WTC11 (cell line): ENCODE measurements at regions not wholly inside any gene's neighbourhood (a gene's known extent, or its start where the extent isn't known, plus 50 kb on each side); places are given as distances from the start of the nearest gene placed in this dataset.

Source experiments
- ATAC-seq: fragments of 200-7000 bp; cut with Tn5 transposase; 2 replicates; pipeline ENCODE4 v1.10.0; 2021; ENCODE audit warnings: mild to moderate bottlenecking, moderate library complexity
- CTCF ChIA-PET: fragments of 300-600 bp; sonication (Branson Sonifier 250); formaldehyde crosslinking; loops from one replicate; lab custom pipeline; 2021; ENCODE audit warnings: antibody characterized with exemption; lab: Charles Lee
- POLR2A ChIA-PET: fragments of 350-600 bp; sonication (Branson Sonifier 250); formaldehyde crosslinking; loops from one replicate; lab custom pipeline; 2021; ENCODE audit warnings: antibody characterized with exemption; lab: Charles Lee
- DNase-seq: peaks from one replicate; pipeline ENCODE4 v3.0.0; 2021; ENCODE audit warnings: low spot score
- H3K27ac Mint-ChIP-seq: 2 replicates; pipeline ENCODE4 v1.8.0; 2021; ENCODE audit warnings: mixed read lengths
- H3K27me3 Mint-ChIP-seq: 2 replicates; pipeline ENCODE4 v1.8.0; 2021; ENCODE audit warnings: low read depth, mild to moderate bottlenecking, moderate library complexity, mixed read lengths
- H3K36me3 Mint-ChIP-seq: 2 replicates; pipeline ENCODE4 v1.8.0; 2021; ENCODE audit warnings: mixed read lengths
- H3K4me1 Mint-ChIP-seq: 2 replicates; pipeline ENCODE4 v1.8.0; 2022; ENCODE audit warnings: mixed read lengths
- H3K4me3 Mint-ChIP-seq: 2 replicates; pipeline ENCODE4 v1.8.0; 2021; ENCODE audit warnings: mild to moderate bottlenecking, moderate library complexity, mixed read lengths
- H3K9me3 Mint-ChIP-seq: 2 replicates; pipeline ENCODE4 v1.8.0; 2021; ENCODE audit warnings: mixed read lengths
- ATF6 ChIP-seq: sonication (generic); formaldehyde crosslinking; IDR thresholded peaks from 2 replicates; pipeline ENCODE4 v1.8.1; 2023; ENCODE audit warnings: mild to moderate bottlenecking, missing genetic modification reagents
- ELF4 ChIP-seq: sonication (generic); formaldehyde crosslinking; IDR thresholded peaks from 2 replicates; pipeline ENCODE4 v1.8.1; 2022; ENCODE audit warnings: low read depth, mild to moderate bottlenecking, moderate library complexity, missing genetic modification reagents
- ESRRA ChIP-seq: sonication (generic); formaldehyde crosslinking; IDR thresholded peaks from 2 replicates; pipeline ENCODE4 v1.8.1; 2022; ENCODE audit warnings: mild to moderate bottlenecking, missing genetic modification reagents, borderline replicate concordance
- ETV6 ChIP-seq: sonication (generic); formaldehyde crosslinking; IDR thresholded peaks from 2 replicates; pipeline ENCODE4 v1.8.1; 2022; ENCODE audit warnings: mild to moderate bottlenecking, missing genetic modification reagents
- GRHL2 ChIP-seq: fragments of 250-450 bp; sonication (Bioruptor Pico); IDR thresholded peaks from 2 replicates; pipeline ENCODE4 v1.8.0; 2022; ENCODE audit warnings: mild to moderate bottlenecking, moderate library complexity; ENCODE audit not compliant: insufficient replicate concordance, severe bottlenecking
- NR2C2 ChIP-seq: sonication (generic); formaldehyde crosslinking; IDR thresholded peaks from 2 replicates; pipeline ENCODE4 v1.8.0; 2022; ENCODE audit warnings: mild to moderate bottlenecking, missing genetic modification reagents
- PREB ChIP-seq: sonication (generic); formaldehyde crosslinking; IDR thresholded peaks from 2 replicates; pipeline ENCODE4 v1.8.1; 2022; ENCODE audit warnings: mild to moderate bottlenecking, missing genetic modification reagents, moderate library complexity, borderline replicate concordance
- RORB ChIP-seq: fragments of 250-450 bp; sonication (Bioruptor Pico); IDR thresholded peaks from 2 replicates; pipeline ENCODE4 v1.9.0; 2021; ENCODE audit warnings: mild to moderate bottlenecking
- SMAD3 ChIP-seq: sonication (generic); formaldehyde crosslinking; IDR thresholded peaks from 2 replicates; pipeline ENCODE4 v1.8.0; 2022; ENCODE audit warnings: missing genetic modification reagents, mild to moderate bottlenecking, borderline replicate concordance
- SMAD4 ChIP-seq: sonication (generic); formaldehyde crosslinking; IDR thresholded peaks from 2 replicates; pipeline ENCODE4 v1.8.0; 2022; ENCODE audit warnings: mild to moderate bottlenecking, missing genetic modification reagents
- SP1 ChIP-seq: sonication (generic); formaldehyde crosslinking; conservative IDR thresholded peaks from 2 replicates; pipeline ENCODE4 v1.8.1; 2022; ENCODE audit warnings: missing genetic modification reagents
- STAT6 ChIP-seq: sonication (generic); formaldehyde crosslinking; conservative IDR thresholded peaks from 2 replicates; pipeline ENCODE4 v1.8.1; 2023; ENCODE audit warnings: mild to moderate bottlenecking, low read depth, missing genetic modification reagents, moderate library complexity
- ZBTB43 ChIP-seq: sonication (generic); formaldehyde crosslinking; IDR thresholded peaks from 2 replicates; pipeline ENCODE4 v1.8.1; 2023; ENCODE audit warnings: mild to moderate bottlenecking, missing genetic modification reagents
- ZNF396 ChIP-seq: fragments of 250-450 bp; sonication (Bioruptor Pico); IDR thresholded peaks from 2 replicates; pipeline ENCODE4 v1.8.0; 2021; ENCODE audit warnings: mild to moderate bottlenecking, moderate library complexity, borderline replicate concordance
- ZNF425 ChIP-seq: fragments of 250-450 bp; sonication (Bioruptor Pico); conservative IDR thresholded peaks from 2 replicates; pipeline ENCODE4 v1.9.0; 2021; ENCODE audit warnings: mild to moderate bottlenecking
- ZNF532 ChIP-seq: fragments of 250-450 bp; sonication (Bioruptor Pico); IDR thresholded peaks from 2 replicates; pipeline ENCODE4 v1.9.0; 2021; ENCODE audit warnings: mild to moderate bottlenecking, borderline replicate concordance

GRCh38 chr16:77663711-77664110 is 58.6 kb upstream of the NUDT7 start:
- TF ChIP-seq SMAD3 (CRISPR knock-in tag): no peak
- TF ChIP-seq SP1 (CRISPR knock-in tag): no peak
- TF ChIP-seq ZNF396: no peak
- no peak for TF ChIP-seq STAT6 (CRISPR knock-in tag)
- Mint-ChIP-seq H3K27ac (no peak overlapping the region), H3K4me1 (peaks cover 6% of the 10 kb centered on the region), H3K27me3 (no peaks in the 10 kb centered on the region), H3K4me3 (no peak overlapping the region), H3K36me3 (0 out of 2 replicates have a peak, but pooled peaks cover 2% of the 10 kb centered on the region), H3K9me3 (peaks cover 16% of the 10 kb centered on the region)
- DNase-seq (no peak), ATAC-seq (no peak)
- POLR2A ChIA-PET: no interaction called here
- CTCF ChIA-PET: no interaction called here

- no peak overlapping the region for H3K4me3 Mint-ChIP-seq
- no peaks in the 10 kb centered on the region for H3K4me1 Mint-ChIP-seq
Measured at GRCh38 chr16:77666771-77667170, 55.5 kb upstream of the NUDT7 start.

More at GRCh38 chr16:77666771-77667170, 55.5 kb upstream of the NUDT7 start:
- ATAC-seq: no peak
- TF ChIP-seq ZBTB43 (CRISPR knock-in tag): no peak
- TF ChIP-seq NR2C2: no peak
- TF ChIP-seq RORB (CRISPR knock-in tag): no peak
- no peak for TF ChIP-seq PREB
- TF ChIP-seq ZNF532 (CRISPR knock-in tag): no peak
- TF ChIP-seq ETV6 (CRISPR knock-in tag): no peak
- no peak for TF ChIP-seq SMAD4 (CRISPR knock-in tag)
- no peak for TF ChIP-seq GRHL2 (CRISPR knock-in tag)
- no peak for TF ChIP-seq ATF6 (CRISPR knock-in tag)
- TF ChIP-seq ESRRA: no peak
- TF ChIP-seq ZNF425 (CRISPR knock-in tag): no peak
- no peak for TF ChIP-seq ELF4 (CRISPR knock-in tag)
- Mint-ChIP-seq H3K9me3 (peaks cover 16% of the 10 kb centered on the region), H3K27me3 (no peaks in the 10 kb centered on the region), H3K36me3 (0 out of 2 replicates have a peak, but pooled peaks cover 2% of the 10 kb centered on the region), H3K27ac (no peak overlapping the region)
- CTCF ChIA-PET: no interaction called here
- no peak for DNase-seq
- POLR2A ChIA-PET: no interaction called here
